Adrenal gland (tissue), 5 donors: ENCODE measurements at regions not wholly inside any gene's neighbourhood (a gene's known extent, or its start where the extent isn't known, plus 50 kb on each side); places are given as distances from the start of the nearest gene placed in this dataset.

Experiments
- POLR2A ChIP-seq, 2 donors: fragments of 450-650 bp; IDR thresholded peaks; one replicate each; pipeline ENCODE4 v1.6.1; 2017; ENCODE audit warnings: antibody characterized with exemption in 2 of 2, mild to moderate bottlenecking in 2 of 2, moderate library complexity in 1 of 2
- TF ChIP-seq, protein P1 (sequence below), 6 experiments: fragments of 450-650 bp in 4 of 6; fragments of 200-600 bp in 2 of 6; sonication (generic) in 1 of 6; IDR thresholded peaks; 1 replicate in 5 of 6; 2 replicates in 1 of 6; pipeline versions ENCODE4 v1.5.1 to v1.8.0; 2016 to 2021; ENCODE audit warnings: antibody characterized with exemption in 6 of 6, mild to moderate bottlenecking in 2 of 6, moderate library complexity in 1 of 6
- donor health status: DM: no; HTN: no; CAD: no.

DNA sequence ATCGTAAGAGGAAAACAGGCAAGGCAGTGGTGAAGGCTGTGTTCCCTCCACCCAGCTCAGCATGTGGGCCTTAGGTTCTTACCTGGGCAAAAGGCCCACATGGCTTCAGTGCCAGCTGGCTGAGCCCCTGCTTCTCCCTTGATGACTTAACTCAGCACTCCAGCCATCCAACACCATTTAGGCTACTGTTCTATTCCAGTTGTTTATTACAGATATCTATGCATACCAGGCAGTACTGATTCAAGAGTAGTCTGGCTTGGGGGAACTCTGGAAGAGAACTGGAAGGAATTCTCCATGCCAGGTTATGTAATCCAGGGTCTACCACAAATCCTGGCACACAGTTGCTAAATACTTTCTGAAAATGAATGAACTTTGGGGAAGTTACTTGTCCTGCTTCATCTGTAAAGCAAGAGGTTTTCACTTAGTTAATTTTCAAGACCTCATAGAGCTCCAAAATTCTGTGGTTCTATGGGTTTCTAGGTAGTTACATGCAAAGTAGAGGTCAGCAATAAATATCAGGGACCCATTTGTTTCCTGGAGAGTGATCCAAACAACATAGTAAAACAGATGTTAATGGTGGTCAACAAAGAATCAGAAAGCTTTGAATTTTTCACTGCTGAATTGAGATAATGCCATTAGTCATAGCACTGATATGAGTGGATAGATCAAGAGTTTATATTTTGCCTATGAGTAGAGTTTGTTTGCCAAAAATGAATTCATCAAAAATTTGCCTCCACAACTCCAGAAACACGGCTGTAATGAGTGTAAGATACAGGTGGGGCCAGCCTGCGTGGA, 88.2 kb upstream of the OSMR start:
- TF ChIP-seq, protein P1, sequence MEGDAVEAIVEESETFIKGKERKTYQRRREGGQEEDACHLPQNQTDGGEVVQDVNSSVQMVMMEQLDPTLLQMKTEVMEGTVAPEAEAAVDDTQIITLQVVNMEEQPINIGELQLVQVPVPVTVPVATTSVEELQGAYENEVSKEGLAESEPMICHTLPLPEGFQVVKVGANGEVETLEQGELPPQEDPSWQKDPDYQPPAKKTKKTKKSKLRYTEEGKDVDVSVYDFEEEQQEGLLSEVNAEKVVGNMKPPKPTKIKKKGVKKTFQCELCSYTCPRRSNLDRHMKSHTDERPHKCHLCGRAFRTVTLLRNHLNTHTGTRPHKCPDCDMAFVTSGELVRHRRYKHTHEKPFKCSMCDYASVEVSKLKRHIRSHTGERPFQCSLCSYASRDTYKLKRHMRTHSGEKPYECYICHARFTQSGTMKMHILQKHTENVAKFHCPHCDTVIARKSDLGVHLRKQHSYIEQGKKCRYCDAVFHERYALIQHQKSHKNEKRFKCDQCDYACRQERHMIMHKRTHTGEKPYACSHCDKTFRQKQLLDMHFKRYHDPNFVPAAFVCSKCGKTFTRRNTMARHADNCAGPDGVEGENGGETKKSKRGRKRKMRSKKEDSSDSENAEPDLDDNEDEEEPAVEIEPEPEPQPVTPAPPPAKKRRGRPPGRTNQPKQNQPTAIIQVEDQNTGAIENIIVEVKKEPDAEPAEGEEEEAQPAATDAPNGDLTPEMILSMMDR (IDR thresholded peaks at IDR 0.05), result no peak
- TF ChIP-seq POLR2A (IDR thresholded peaks at IDR 0.05), result no peak
